ENCODE measurements at regions not wholly inside any gene's neighbourhood (a gene's known extent, or its start where the extent isn't known, plus 50 kb on each side); places are given as distances from the start of the nearest gene placed in this dataset.

DNA sequence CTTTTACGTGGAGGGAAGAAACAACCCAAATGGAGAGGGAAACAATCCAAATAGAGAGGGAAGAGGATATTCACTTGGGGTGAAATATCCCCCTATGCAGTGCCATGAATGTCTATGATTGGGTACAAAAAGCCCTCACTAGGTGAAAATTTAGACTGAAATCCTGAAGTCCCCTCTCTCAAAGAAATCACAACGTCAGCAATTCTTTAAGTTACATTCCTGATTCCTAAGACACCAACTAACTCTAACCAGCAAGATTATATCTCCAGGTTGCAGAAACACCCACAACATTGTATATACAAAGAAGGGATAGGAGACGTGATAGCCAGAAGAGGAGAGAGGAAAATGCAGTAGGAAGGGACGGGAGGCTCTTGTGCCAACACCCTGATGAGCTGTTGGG lies 374.3 kb downstream of the DCAF12L2 start (continued):
- TF ChIP-seq, protein P1, sequence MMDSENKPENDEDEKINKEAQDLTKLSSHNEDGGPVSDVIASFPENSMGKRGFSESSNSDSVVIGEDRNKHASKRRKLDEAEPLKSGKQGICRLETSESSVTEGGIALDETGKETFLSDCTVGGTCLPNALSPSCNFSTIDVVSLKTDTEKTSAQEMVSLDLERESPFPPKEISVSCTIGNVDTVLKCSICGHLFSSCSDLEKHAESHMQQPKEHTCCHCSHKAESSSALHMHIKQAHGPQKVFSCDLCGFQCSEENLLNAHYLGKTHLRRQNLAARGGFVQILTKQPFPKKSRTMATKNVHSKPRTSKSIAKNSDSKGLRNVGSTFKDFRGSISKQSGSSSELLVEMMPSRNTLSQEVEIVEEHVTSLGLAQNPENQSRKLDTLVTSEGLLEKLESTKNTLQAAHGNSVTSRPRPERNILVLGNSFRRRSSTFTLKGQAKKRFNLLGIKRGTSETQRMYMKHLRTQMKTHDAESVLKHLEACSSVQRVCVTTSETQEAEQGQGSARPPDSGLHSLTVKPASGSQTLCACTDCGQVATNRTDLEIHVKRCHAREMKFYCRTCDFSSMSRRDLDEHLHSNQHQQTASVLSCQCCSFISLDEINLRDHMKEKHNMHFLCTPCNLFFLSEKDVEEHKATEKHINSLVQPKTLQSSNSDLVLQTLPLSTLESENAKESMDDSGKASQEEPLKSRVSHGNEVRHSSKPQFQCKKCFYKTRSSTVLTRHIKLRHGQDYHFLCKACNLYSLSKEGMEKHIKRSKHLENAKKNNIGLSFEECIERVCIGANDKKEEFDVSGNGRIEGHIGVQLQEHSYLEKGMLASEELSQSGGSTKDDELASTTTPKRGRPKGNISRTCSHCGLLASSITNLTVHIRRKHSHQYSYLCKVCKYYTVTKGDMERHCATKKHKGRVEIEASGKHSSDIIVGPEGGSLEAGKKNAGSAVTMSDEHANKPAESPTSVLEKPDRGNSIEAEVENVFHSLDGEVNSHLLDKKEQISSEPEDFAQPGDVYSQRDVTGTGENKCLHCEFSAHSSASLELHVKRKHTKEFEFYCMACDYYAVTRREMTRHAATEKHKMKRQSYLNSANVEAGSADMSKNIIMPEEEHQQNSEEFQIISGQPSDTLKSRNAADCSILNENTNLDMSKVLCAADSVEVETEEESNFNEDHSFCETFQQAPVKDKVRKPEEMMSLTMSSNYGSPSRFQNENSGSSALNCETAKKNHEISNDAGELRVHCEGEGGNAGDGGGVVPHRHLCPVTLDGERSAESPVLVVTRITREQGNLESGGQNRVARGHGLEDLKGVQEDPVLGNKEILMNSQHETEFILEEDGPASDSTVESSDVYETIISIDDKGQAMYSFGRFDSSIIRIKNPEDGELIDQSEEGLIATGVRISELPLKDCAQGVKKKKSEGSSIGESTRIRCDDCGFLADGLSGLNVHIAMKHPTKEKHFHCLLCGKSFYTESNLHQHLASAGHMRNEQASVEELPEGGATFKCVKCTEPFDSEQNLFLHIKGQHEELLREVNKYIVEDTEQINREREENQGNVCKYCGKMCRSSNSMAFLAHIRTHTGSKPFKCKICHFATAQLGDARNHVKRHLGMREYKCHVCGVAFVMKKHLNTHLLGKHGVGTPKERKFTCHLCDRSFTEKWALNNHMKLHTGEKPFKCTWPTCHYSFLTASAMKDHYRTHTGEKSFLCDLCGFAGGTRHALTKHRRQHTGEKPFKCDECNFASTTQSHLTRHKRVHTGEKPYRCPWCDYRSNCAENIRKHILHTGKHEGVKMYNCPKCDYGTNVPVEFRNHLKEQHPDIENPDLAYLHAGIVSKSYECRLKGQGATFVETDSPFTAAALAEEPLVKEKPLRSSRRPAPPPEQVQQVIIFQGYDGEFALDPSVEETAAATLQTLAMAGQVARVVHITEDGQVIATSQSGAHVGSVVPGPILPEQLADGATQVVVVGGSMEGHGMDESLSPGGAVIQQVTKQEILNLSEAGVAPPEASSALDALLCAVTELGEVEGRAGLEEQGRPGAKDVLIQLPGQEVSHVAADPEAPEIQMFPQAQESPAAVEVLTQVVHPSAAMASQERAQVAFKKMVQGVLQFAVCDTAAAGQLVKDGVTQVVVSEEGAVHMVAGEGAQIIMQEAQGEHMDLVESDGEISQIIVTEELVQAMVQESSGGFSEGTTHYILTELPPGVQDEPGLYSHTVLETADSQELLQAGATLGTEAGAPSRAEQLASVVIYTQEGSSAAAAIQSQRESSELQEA (IDR thresholded peaks at IDR 0.05; ENCODE audit: low read depth) = no peak
- TF ChIP-seq ZNF12 (CRISPR knock-in tag; IDR thresholded peaks at IDR 0.05) = no peak
- peak; percentile 66 for TF ChIP-seq C11orf30 (IDR thresholded peaks at IDR 0.05; ENCODE audit: low read depth)
- no peak for TF ChIP-seq TGIF2 (CRISPR knock-in tag; IDR thresholded peaks at IDR 0.05)
- TF ChIP-seq CBFB (CRISPR knock-in tag; IDR thresholded peaks at IDR 0.05) = no peak
- no peak for TF ChIP-seq HDAC2 (IDR thresholded peaks at IDR 0.05)
- TF ChIP-seq, protein P2, sequence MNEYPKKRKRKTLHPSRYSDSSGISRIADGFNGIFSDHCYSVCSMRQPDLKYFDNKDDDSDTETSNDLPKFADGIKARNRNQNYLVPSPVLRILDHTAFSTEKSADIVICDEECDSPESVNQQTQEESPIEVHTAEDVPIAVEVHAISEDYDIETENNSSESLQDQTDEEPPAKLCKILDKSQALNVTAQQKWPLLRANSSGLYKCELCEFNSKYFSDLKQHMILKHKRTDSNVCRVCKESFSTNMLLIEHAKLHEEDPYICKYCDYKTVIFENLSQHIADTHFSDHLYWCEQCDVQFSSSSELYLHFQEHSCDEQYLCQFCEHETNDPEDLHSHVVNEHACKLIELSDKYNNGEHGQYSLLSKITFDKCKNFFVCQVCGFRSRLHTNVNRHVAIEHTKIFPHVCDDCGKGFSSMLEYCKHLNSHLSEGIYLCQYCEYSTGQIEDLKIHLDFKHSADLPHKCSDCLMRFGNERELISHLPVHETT (CRISPR knock-in tag; conservative IDR thresholded peaks at IDR 0.05 in 1 of 2, IDR thresholded peaks at IDR 0.05 in 1 of 2) = no peak
